ENCODE measurements at regions not wholly inside any gene's neighbourhood (a gene's known extent, or its start where the extent isn't known, plus 50 kb on each side); places are given as distances from the start of the nearest gene placed in this dataset.

- TF ChIP-seq YY1 (IDR thresholded peaks at IDR 0.05; ENCODE audit: low read depth) (no peak), CEBPB (IDR thresholded peaks at IDR 0.05) (no peak), NFIC (IDR thresholded peaks at IDR 0.05) (no peak), TAF1 (IDR thresholded peaks at IDR 0.05; ENCODE audit: low read depth) (no peak), RAD21 (IDR thresholded peaks at IDR 0.05; ENCODE audit: low read depth) (no peak), TEAD4 (IDR thresholded peaks at IDR 0.05) (no peak), EP300 (IDR thresholded peaks at IDR 0.05; ENCODE audit: borderline replicate concordance) (no peak), USF1 (IDR thresholded peaks at IDR 0.05) (no peak)
- TF ChIP-seq, protein P1, sequence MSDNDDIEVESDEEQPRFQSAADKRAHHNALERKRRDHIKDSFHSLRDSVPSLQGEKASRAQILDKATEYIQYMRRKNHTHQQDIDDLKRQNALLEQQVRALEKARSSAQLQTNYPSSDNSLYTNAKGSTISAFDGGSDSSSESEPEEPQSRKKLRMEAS (IDR thresholded peaks at IDR 0.05) = no peak
- TF ChIP-seq, protein P2, sequence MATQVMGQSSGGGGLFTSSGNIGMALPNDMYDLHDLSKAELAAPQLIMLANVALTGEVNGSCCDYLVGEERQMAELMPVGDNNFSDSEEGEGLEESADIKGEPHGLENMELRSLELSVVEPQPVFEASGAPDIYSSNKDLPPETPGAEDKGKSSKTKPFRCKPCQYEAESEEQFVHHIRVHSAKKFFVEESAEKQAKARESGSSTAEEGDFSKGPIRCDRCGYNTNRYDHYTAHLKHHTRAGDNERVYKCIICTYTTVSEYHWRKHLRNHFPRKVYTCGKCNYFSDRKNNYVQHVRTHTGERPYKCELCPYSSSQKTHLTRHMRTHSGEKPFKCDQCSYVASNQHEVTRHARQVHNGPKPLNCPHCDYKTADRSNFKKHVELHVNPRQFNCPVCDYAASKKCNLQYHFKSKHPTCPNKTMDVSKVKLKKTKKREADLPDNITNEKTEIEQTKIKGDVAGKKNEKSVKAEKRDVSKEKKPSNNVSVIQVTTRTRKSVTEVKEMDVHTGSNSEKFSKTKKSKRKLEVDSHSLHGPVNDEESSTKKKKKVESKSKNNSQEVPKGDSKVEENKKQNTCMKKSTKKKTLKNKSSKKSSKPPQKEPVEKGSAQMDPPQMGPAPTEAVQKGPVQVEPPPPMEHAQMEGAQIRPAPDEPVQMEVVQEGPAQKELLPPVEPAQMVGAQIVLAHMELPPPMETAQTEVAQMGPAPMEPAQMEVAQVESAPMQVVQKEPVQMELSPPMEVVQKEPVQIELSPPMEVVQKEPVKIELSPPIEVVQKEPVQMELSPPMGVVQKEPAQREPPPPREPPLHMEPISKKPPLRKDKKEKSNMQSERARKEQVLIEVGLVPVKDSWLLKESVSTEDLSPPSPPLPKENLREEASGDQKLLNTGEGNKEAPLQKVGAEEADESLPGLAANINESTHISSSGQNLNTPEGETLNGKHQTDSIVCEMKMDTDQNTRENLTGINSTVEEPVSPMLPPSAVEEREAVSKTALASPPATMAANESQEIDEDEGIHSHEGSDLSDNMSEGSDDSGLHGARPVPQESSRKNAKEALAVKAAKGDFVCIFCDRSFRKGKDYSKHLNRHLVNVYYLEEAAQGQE (IDR thresholded peaks at IDR 0.05; ENCODE audit: low read depth) = no peak
These were observed 310.9 kb upstream of the RBFOX1 start for GRCh38 chr16:7021653-7022275.

Measured in Ishikawa (cell line).